CD4-positive, alpha-beta T cell treated with Interleukin-4 for 1 hour (primary cell): ENCODE measurements at regions not wholly inside any gene's neighbourhood (a gene's known extent, or its start where the extent isn't known, plus 50 kb on each side); places are given as distances from the start of the nearest gene placed in this dataset.

Experiments used
- DNase-seq, 2 donors: peaks; one replicate each; pipeline ENCODE4 v3.0.0-alpha.2; 2020 to 2022

GRCh38 chr18:78676622-78677482, 302.8 kb upstream of the SALL3 start:
- DNase-seq: no peak

- DNase-seq: no peak
Observed at GRCh38 chr18:78677483-78678317, 301.9 kb upstream of the SALL3 start.

- no peak for DNase-seq
Observed at GRCh38 chr18:78678318-78678695, 301.3 kb upstream of the SALL3 start.

- no peak for DNase-seq
Observed at GRCh38 chr18:78679031-78679430, 300.6 kb upstream of the SALL3 start.

- DNase-seq: no peak
Observed at GRCh38 chr18:78679613-78680260, 299.9 kb upstream of the SALL3 start.

- no peak for DNase-seq
Observed at GRCh38 chr18:78681396-78681795, 298.2 kb upstream of the SALL3 start.

GRCh38 chr18:78681934-78682333, 297.7 kb upstream of the SALL3 start:
- no peak for DNase-seq

- no peak for DNase-seq
Observed at GRCh38 chr18:78682716-78683115, 296.9 kb upstream of the SALL3 start.

GRCh38 chr18:78683191-78684010, 296.2 kb upstream of the SALL3 start:
- DNase-seq: no peak

- no peak for DNase-seq
Observed at GRCh38 chr18:78685250-78685979, 294.2 kb upstream of the SALL3 start.

- DNase-seq: no peak
Observed at GRCh38 chr18:78685980-78686530, 293.6 kb upstream of the SALL3 start.

GRCh38 chr18:78686976-78687685, 292.5 kb upstream of the SALL3 start:
- no peak for DNase-seq

GRCh38 chr18:78687736-78688135, 291.9 kb upstream of the SALL3 start:
- no peak for DNase-seq

GRCh38 chr18:78688249-78688648, 291.4 kb upstream of the SALL3 start:
- DNase-seq: no peak

- no peak for DNase-seq
Observed at GRCh38 chr18:78688916-78689315, 290.7 kb upstream of the SALL3 start.

- DNase-seq: no peak
Observed at GRCh38 chr18:78689606-78690005, 290.0 kb upstream of the SALL3 start.

- DNase-seq: no peak
Observed at GRCh38 chr18:78692105-78692504, 287.5 kb upstream of the SALL3 start.

GRCh38 chr18:78693429-78693828, 286.2 kb upstream of the SALL3 start:
- DNase-seq: no peak

GRCh38 chr18:78696698-78697435, 282.8 kb upstream of the SALL3 start:
- no peak for DNase-seq

GRCh38 chr18:78697446-78697845, 282.2 kb upstream of the SALL3 start:
- DNase-seq: no peak
